Neural progenitor cell (in vitro differentiated cells): ENCODE measurements at regions not wholly inside any gene's neighbourhood (a gene's known extent, or its start where the extent isn't known, plus 50 kb on each side); places are given as distances from the start of the nearest gene placed in this dataset.

Experiments
- DNase-seq: peaks from one replicate; pipeline ENCODE4 v3.0.0-alpha.2; 2016; ENCODE audit warnings: low spot score
- H2AFZ ChIP-seq: fragments of 200-600 bp; sonication (generic); replicated peaks from 2 replicates; pipeline ENCODE4 v1.6.1; 2016; ENCODE audit warnings: antibody characterized with exemption
- H3F3A ChIP-seq: fragments of 200-600 bp; sonication (generic); 2 replicates; pipeline ENCODE4 v1.6.1; 2016; ENCODE audit warnings: antibody characterized with exemption, low read depth
- H3K27ac ChIP-seq: fragments of 200-600 bp; sonication (generic); 2 replicates; pipeline ENCODE4 v1.5.1; 2016; ENCODE audit warnings: mild to moderate bottlenecking
- H3K27me3 ChIP-seq: fragments of 200-600 bp; sonication (generic); 2 replicates; pipeline ENCODE4 v1.6.1; 2016; ENCODE audit warnings: mild to moderate bottlenecking, moderate library complexity
- H3K36me3 ChIP-seq: fragments of 200-600 bp; sonication (generic); 2 replicates; pipeline ENCODE4 v1.5.1; 2016
- H3K4me1 ChIP-seq: fragments of 200-600 bp; sonication (generic); 2 replicates; pipeline ENCODE4 v1.6.1; 2016; ENCODE audit warnings: mixed run types
- H3K4me2 ChIP-seq: fragments of 200-600 bp; sonication (generic); 2 replicates; pipeline ENCODE4 v1.6.1; 2016
- H3K4me3 ChIP-seq: fragments of 200-600 bp; sonication (generic); 2 replicates; pipeline ENCODE4 v1.5.1; 2016
- H3K79me2 ChIP-seq: fragments of 200-600 bp; sonication (generic); 2 replicates; pipeline ENCODE4 v1.6.1; 2016; ENCODE audit warnings: low read depth
- H3K9ac ChIP-seq: fragments of 200-600 bp; sonication (generic); 2 replicates; pipeline ENCODE4 v1.6.1; 2016
- H3K9me3 ChIP-seq: fragments of 200-600 bp; sonication (generic); 2 replicates; pipeline ENCODE4 v1.5.1; 2016; ENCODE audit warnings: low read depth
- H4K20me1 ChIP-seq: fragments of 200-600 bp; sonication (generic); 2 replicates; pipeline ENCODE4 v1.6.1; 2016; ENCODE audit warnings: low read depth
- H3K27ac Mint-ChIP-seq: 3 replicates; pipeline ENCODE4 v1.8.0; 2021; ENCODE audit warnings: mixed read lengths
- H3K27me3 Mint-ChIP-seq: 2 replicates; pipeline ENCODE4 v1.8.0; 2022; ENCODE audit warnings: low read depth, mild to moderate bottlenecking, inconsistent platforms, moderate library complexity, mixed read lengths; ENCODE audit not compliant: insufficient read depth
- H3K36me3 Mint-ChIP-seq: 3 replicates; pipeline ENCODE4 v1.8.0; 2021; ENCODE audit warnings: mixed read lengths
- H3K4me1 Mint-ChIP-seq: 3 replicates; pipeline ENCODE4 v1.8.0; 2021; ENCODE audit warnings: mixed read lengths
- H3K4me3 Mint-ChIP-seq: 3 replicates; pipeline ENCODE4 v1.8.0; 2021; ENCODE audit warnings: mild to moderate bottlenecking, moderate library complexity, mixed read lengths
- H3K9me3 Mint-ChIP-seq: 3 replicates; pipeline ENCODE4 v1.8.0; 2020; ENCODE audit warnings: mixed read lengths
- CTCF ChIP-seq: fragments of 200-600 bp; sonication (generic); IDR thresholded peaks from 2 replicates; pipeline ENCODE4 v1.5.1; 2017; ENCODE audit warnings: antibody characterized with exemption, mild to moderate bottlenecking
- EZH2 ChIP-seq: fragments of 200-600 bp; sonication (generic); IDR thresholded peaks from 2 replicates; pipeline ENCODE4 v1.6.1; 2017; ENCODE audit warnings: antibody characterized with exemption, mild to moderate bottlenecking, moderate library complexity
- EZH2phosphoT487 ChIP-seq: fragments of 200-600 bp; sonication (generic); IDR thresholded peaks from 2 replicates; pipeline ENCODE4 v1.6.1; 2017; ENCODE audit warnings: antibody characterized with exemption

- Histone ChIP-seq H3K36me3 (no peaks in the 10 kb centered on the region), H3K9ac (no peak overlapping the region), H3F3A (no peaks in the 10 kb centered on the region), H3K4me1 (peaks cover 5% of the 10 kb centered on the region), H3K4me2 (no peak overlapping the region), H3K27ac (no peak overlapping the region), H2AFZ (peak overlapping the region; percentile 3), H3K27me3 (no peaks in the 10 kb centered on the region), H3K79me2 (no peaks in the 10 kb centered on the region), H4K20me1 (no peaks in the 10 kb centered on the region), H3K9me3 (no peaks in the 10 kb centered on the region), H3K4me3 (no peak overlapping the region)
- Mint-ChIP-seq H3K27me3 (no peaks in the 10 kb centered on the region), H3K4me3 (no peak overlapping the region), H3K27ac (no peak overlapping the region), H3K36me3 (no peaks in the 10 kb centered on the region), H3K9me3 (peaks cover 2% of the 10 kb centered on the region), H3K4me1 (no peaks in the 10 kb centered on the region)
- DNase-seq = peak; percentile 68
- TF ChIP-seq EZH2phosphoT487 (no peak), CTCF (peak; percentile 97), EZH2 (no peak)
These were observed 74.2 kb upstream of the POU1F1 start for GRCh38 chr3:87350367-87351199.

GRCh38 chr3:87349833-87350232 is 73.4 kb upstream of the POU1F1 start:
- Mint-ChIP-seq H3K9me3 (peaks cover 2% of the 10 kb centered on the region), H3K4me1 (no peaks in the 10 kb centered on the region), H3K27ac (no peak overlapping the region), H3K36me3 (no peaks in the 10 kb centered on the region), H3K4me3 (no peak overlapping the region), H3K27me3 (no peaks in the 10 kb centered on the region)
- H3K4me1 ChIP-seq = peaks cover 5% of the 10 kb centered on the region
- no peaks in the 10 kb centered on the region for H3K36me3 ChIP-seq
- H3K9ac ChIP-seq = no peak overlapping the region
- no peak overlapping the region for H2AFZ ChIP-seq
- no peak overlapping the region for H3K27ac ChIP-seq
- TF ChIP-seq EZH2phosphoT487 (no peak), CTCF (no peak), EZH2 (no peak)
- no peak overlapping the region for H3K4me2 ChIP-seq
- H3K79me2 ChIP-seq = no peaks in the 10 kb centered on the region
- H3K4me3 ChIP-seq = no peak overlapping the region
- H4K20me1 ChIP-seq = no peaks in the 10 kb centered on the region
- no peaks in the 10 kb centered on the region for H3K27me3 ChIP-seq
- no peaks in the 10 kb centered on the region for H3K9me3 ChIP-seq
- DNase-seq = no peak
- no peaks in the 10 kb centered on the region for H3F3A ChIP-seq

DNA sequence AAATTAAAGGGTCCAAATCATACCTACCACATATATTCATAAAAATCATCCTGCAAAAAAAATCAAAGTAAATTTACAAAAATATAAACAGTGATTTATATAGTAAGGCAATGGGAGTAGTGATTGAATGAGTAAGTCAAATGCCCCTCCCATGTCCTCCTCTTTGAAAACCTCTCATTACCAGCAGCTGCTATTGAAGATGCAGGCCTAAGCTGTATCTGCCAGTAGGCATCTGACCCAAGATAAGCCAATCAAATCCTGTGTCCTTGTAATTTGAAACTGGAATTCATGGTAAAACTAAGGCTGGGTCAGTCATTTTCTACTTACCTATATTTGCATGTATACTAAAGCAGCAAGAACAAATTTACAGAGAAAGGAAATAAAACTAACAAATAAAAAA is 60.4 kb upstream of the POU1F1 start:
- Histone ChIP-seq H2AFZ (no peak overlapping the region), H4K20me1 (no peaks in the 10 kb centered on the region), H3F3A (no peaks in the 10 kb centered on the region), H3K27me3 (no peaks in the 10 kb centered on the region), H3K79me2 (no peaks in the 10 kb centered on the region), H3K36me3 (no peaks in the 10 kb centered on the region), H3K27ac (no peak overlapping the region), H3K9ac (no peak overlapping the region), H3K4me3 (no peak overlapping the region), H3K9me3 (no peaks in the 10 kb centered on the region), H3K4me2 (no peak overlapping the region), H3K4me1 (no peaks in the 10 kb centered on the region)
- Mint-ChIP-seq H3K4me1 (no peaks in the 10 kb centered on the region), H3K27ac (no peak overlapping the region), H3K4me3 (no peak overlapping the region), H3K9me3 (peaks cover under 1% of the 10 kb centered on the region), H3K27me3 (no peaks in the 10 kb centered on the region), H3K36me3 (no peaks in the 10 kb centered on the region)
- DNase-seq = no peak
- no peak for TF ChIP-seq EZH2phosphoT487
- no peak for TF ChIP-seq CTCF
- no peak for TF ChIP-seq EZH2
